ENCODE measurements at regions not wholly inside any gene's neighbourhood (a gene's known extent, or its start where the extent isn't known, plus 50 kb on each side); places are given as distances from the start of the nearest gene placed in this dataset.

DNA sequence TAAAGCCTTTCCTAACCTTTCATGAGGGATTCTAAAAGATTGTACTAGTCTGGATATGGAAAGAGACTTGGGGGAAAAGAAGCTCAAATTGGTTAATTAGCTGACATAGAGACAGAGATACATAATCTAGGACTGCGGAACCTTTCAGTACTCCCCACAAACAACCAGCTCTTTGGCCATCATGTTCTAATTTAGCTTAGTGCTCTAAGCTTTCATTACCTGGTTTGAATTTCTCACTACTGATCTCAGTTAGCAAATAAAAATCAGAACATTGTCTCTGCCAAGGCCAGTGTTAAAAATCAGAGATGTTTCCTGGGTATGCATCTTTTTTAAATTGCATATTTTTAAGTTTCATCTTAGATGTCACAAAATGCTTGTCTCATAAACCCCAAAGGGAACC, 254.4 kb downstream of the GLUD2 start:
- H3K4me3 ChIP-seq: no peak overlapping the region
- no peak for DNase-seq (ENCODE audit: low read depth in 1 of 2, low spot score in 1 of 2)
- TF ChIP-seq, protein P1, sequence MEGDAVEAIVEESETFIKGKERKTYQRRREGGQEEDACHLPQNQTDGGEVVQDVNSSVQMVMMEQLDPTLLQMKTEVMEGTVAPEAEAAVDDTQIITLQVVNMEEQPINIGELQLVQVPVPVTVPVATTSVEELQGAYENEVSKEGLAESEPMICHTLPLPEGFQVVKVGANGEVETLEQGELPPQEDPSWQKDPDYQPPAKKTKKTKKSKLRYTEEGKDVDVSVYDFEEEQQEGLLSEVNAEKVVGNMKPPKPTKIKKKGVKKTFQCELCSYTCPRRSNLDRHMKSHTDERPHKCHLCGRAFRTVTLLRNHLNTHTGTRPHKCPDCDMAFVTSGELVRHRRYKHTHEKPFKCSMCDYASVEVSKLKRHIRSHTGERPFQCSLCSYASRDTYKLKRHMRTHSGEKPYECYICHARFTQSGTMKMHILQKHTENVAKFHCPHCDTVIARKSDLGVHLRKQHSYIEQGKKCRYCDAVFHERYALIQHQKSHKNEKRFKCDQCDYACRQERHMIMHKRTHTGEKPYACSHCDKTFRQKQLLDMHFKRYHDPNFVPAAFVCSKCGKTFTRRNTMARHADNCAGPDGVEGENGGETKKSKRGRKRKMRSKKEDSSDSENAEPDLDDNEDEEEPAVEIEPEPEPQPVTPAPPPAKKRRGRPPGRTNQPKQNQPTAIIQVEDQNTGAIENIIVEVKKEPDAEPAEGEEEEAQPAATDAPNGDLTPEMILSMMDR (IDR thresholded peaks at IDR 0.05; ENCODE audit: low read depth, low read length): no peak
- no peaks in the 10 kb centered on the region for H3K4me1 ChIP-seq (ENCODE audit: low read depth)
- no peaks in the 10 kb centered on the region for H3K36me3 ChIP-seq
- H3K27ac ChIP-seq: no peak overlapping the region
- no peaks in the 10 kb centered on the region for H3K27me3 ChIP-seq
- H3K9me3 ChIP-seq (ENCODE audit: low read depth): no peaks in the 10 kb centered on the region

DNA sequence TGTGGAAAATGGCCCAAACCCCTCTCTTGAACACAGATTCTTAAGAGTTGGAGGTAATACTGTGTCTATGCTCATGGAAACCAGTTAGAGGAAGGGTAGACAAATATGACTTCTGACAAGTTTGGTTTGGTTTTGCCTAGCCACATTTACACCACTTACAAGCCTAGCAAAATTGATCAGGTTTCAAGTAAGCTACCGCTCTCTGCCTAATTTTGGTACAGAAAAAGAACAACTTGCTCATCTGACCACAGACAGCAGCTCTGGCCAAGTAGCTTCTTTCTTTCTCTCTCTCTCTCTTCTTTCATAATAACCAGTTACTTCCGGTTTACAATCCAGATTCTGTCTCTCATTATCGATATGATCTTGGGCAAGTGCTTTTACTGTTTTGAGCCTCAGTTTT, 260.0 kb downstream of the GLUD2 start:
- DNase-seq (ENCODE audit: low read depth in 1 of 2, low spot score in 1 of 2): peak in 1 of 2 donors; percentile 27
- H3K27ac ChIP-seq: no peak overlapping the region
- H3K9me3 ChIP-seq (ENCODE audit: low read depth): no peaks in the 10 kb centered on the region
- H3K27me3 ChIP-seq: no peaks in the 10 kb centered on the region
- TF ChIP-seq, protein P1 (IDR thresholded peaks at IDR 0.05; ENCODE audit: low read depth, low read length): no peak
- no peaks in the 10 kb centered on the region for H3K36me3 ChIP-seq
- H3K4me3 ChIP-seq: no peak overlapping the region
- H3K4me1 ChIP-seq (ENCODE audit: low read depth): no peaks in the 10 kb centered on the region

DNA sequence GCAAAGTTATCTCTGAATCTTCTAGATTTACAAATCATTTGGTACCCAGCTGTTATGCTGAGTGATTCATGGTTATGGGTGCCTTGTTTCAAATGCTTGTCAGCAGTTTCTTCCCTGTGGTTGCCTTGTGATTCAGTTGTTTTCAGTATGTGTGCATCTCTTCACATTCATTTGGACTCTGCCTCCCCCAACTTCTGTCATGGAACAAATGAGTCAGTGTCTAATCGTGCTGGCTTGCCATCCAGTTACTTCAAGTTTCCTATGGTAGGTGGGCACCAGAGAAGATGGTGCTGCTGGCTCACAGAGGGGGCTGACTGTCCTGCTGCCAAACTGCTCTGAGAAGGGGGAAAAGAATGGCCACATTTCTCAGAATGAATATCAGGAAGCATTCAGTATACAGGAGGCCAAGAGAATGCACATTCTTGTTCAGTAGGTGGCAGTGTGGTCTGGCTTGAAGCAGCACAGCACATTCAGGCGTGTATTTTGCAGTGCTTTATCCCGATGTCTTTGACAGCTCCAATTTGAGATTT, 260.9 kb downstream of the GLUD2 start:
- DNase-seq (ENCODE audit: low read depth in 1 of 2, low spot score in 1 of 2): peak; percentile 24 to 86
- H3K27me3 ChIP-seq: no peaks in the 10 kb centered on the region
- H3K4me1 ChIP-seq (ENCODE audit: low read depth): no peaks in the 10 kb centered on the region
- no peak overlapping the region for H3K4me3 ChIP-seq
- TF ChIP-seq, protein P1 (IDR thresholded peaks at IDR 0.05; ENCODE audit: low read depth, low read length): peak; percentile 44
- no peaks in the 10 kb centered on the region for H3K9me3 ChIP-seq (ENCODE audit: low read depth)
- H3K27ac ChIP-seq: no peak overlapping the region
- no peaks in the 10 kb centered on the region for H3K36me3 ChIP-seq

DNA sequence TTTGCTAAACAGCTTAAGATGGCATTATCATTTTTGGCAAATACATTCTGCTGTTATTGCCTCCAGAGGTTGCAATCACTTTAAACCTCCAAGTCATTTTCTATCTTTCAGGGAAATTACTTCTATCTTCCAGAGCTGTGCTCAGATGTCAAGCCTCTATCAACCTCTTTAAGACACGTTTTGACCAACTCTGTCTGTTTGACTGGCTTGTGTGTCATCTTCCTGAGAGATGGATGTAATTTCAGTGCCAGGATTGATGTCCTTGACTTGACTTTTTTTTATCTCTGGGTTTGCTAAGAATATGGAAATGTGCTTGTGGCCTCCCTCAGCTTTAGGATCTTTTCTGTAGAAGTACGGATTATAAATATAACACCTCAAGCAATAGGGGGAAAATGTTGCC, 263.4 kb downstream of the GLUD2 start:
- no peak overlapping the region for H3K27ac ChIP-seq
- no peaks in the 10 kb centered on the region for H3K27me3 ChIP-seq
- H3K4me3 ChIP-seq: no peak overlapping the region
- H3K36me3 ChIP-seq: no peaks in the 10 kb centered on the region
- no peaks in the 10 kb centered on the region for H3K4me1 ChIP-seq (ENCODE audit: low read depth)
- no peaks in the 10 kb centered on the region for H3K9me3 ChIP-seq (ENCODE audit: low read depth)
- TF ChIP-seq, protein P1 (IDR thresholded peaks at IDR 0.05; ENCODE audit: low read depth, low read length): no peak
- no peak for DNase-seq (ENCODE audit: low read depth in 1 of 2, low spot score in 1 of 2)

DNA sequence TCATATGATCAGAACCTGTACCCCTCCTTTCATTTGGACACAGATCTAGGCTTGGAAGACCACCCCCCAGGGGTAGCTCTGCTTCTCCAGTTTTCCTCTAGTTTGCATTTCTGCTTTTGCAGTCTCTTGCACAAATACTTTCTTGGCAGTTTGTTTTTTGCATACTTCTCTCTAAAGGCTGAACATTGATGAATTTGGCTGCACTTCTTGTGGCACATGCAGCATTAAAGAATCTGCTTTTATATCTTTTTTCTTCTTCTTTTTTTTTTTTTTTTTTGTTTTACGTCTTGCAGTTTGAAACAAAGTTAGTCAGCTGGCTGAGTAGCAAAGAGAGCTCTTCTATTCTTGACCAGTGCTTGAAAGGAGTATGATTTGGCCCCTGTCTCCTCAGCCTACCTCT, 273.0 kb downstream of the GLUD2 start:
- TF ChIP-seq, protein P1 (IDR thresholded peaks at IDR 0.05; ENCODE audit: low read depth, low read length): no peak
- H3K4me1 ChIP-seq (ENCODE audit: low read depth): no peaks in the 10 kb centered on the region

DNA sequence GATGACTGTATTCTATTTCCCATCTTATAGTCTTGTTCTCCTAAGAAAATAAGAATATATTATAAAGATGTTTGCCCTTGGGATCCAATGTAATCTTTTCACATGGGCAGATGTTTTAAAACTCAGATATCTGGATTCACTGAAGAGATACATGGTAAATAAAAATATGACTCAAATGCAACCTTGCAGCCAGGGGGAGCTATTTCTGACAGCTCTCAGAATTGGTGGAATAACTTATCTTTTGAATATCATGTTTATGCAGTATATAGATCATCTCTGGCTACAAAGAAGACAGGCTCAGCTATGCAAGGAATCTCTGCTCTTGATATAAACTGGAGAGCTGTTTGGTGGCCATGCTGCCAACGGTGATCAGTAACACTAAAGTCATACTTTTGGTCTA, 274.7 kb downstream of the GLUD2 start:
- H3K27ac ChIP-seq: no peak overlapping the region
- no peak for DNase-seq (ENCODE audit: low read depth in 1 of 2, low spot score in 1 of 2)
- TF ChIP-seq, protein P1 (IDR thresholded peaks at IDR 0.05; ENCODE audit: low read depth, low read length): peak; percentile 15
- no peaks in the 10 kb centered on the region for H3K9me3 ChIP-seq (ENCODE audit: low read depth)
- no peaks in the 10 kb centered on the region for H3K36me3 ChIP-seq
- H3K27me3 ChIP-seq: no peaks in the 10 kb centered on the region
- no peaks in the 10 kb centered on the region for H3K4me1 ChIP-seq (ENCODE audit: low read depth)
- H3K4me3 ChIP-seq: no peak overlapping the region

More for the DNA sequence above, 273.0 kb downstream of the GLUD2 start:
- no peak overlapping the region for H3K4me3 ChIP-seq
- H3K36me3 ChIP-seq: no peaks in the 10 kb centered on the region
- no peak overlapping the region for H3K27ac ChIP-seq
- H3K27me3 ChIP-seq: no peaks in the 10 kb centered on the region
- no peaks in the 10 kb centered on the region for H3K9me3 ChIP-seq (ENCODE audit: low read depth)
- DNase-seq (ENCODE audit: low read depth in 1 of 2, low spot score in 1 of 2): no peak

Measured in cardiac muscle cell (in vitro differentiated cells and primary cell).